HEK293T (cell line): ENCODE measurements at regions not wholly inside any gene's neighbourhood (a gene's known extent, or its start where the extent isn't known, plus 50 kb on each side); places are given as distances from the start of the nearest gene placed in this dataset.
"Not testable (repeated sequence)": the region's sequence is repeated elsewhere in the genome, so short reads cannot be mapped to it uniquely, and the experiment has no call there.

Experiments
- CTCF ChIA-PET: fragments of 350-600 bp; formaldehyde crosslinking; extraction: SDS; loops from one replicate; lab custom pipeline; 2021; ENCODE audit warnings: antibody characterized with exemption, inconsistent platforms; lab: Yijun Ruan, JAX
- POLR2A ChIA-PET: fragments of 350-600 bp; formaldehyde crosslinking; extraction: SDS; loops from one replicate; lab custom pipeline; 2020; ENCODE audit warnings: antibody characterized with exemption, inconsistent platforms; lab: Yijun Ruan, JAX
- DNase-seq: peaks from one replicate; pipeline ENCODE4 v3.0.0; 2012; ENCODE audit warnings: mixed read lengths; ENCODE audit errors: extremely low spot score
- ARNT ChIP-seq: fragments of 450-650 bp; IDR thresholded peaks from 2 replicates; pipeline ENCODE4 v1.6.1; 2017; ENCODE audit warnings: mild to moderate bottlenecking
- BHLHE40 ChIP-seq: fragments of 450-650 bp; IDR thresholded peaks from 2 replicates; pipeline ENCODE4 v1.6.1; 2016; ENCODE audit warnings: mild to moderate bottlenecking, moderate library complexity, borderline replicate concordance
- CTBP1 ChIP-seq: fragments of 450-650 bp; IDR thresholded peaks from 2 replicates; pipeline ENCODE4 v1.6.1; 2016; ENCODE audit warnings: borderline replicate concordance
- ELF4 ChIP-seq: fragments of 450-650 bp; IDR thresholded peaks from 2 replicates; pipeline ENCODE4 v1.6.1; 2017; ENCODE audit warnings: antibody characterized with exemption
- FOXA1 ChIP-seq: fragments of 450-650 bp; IDR thresholded peaks from 2 replicates; pipeline ENCODE4 v1.6.1; 2016; ENCODE audit warnings: mild to moderate bottlenecking
- FOXK2 ChIP-seq: fragments of 450-650 bp; IDR thresholded peaks from 2 replicates; pipeline ENCODE4 v1.6.1; 2016; ENCODE audit warnings: mild to moderate bottlenecking
- FOXM1 ChIP-seq: fragments of 450-650 bp; IDR thresholded peaks from 2 replicates; pipeline ENCODE4 v1.6.1; 2017; ENCODE audit warnings: mild to moderate bottlenecking, borderline replicate concordance
- HDGF ChIP-seq: fragments of 450-650 bp; IDR thresholded peaks from 2 replicates; pipeline ENCODE4 v1.6.1; 2017; ENCODE audit warnings: antibody characterized with exemption, borderline replicate concordance
- L3MBTL2 ChIP-seq: fragments of 450-650 bp; conservative IDR thresholded peaks from 2 replicates; pipeline ENCODE4 v1.6.1; 2016; ENCODE audit warnings: mild to moderate bottlenecking
- LEF1 ChIP-seq: fragments of 450-650 bp; IDR thresholded peaks from 2 replicates; pipeline ENCODE4 v1.6.1; 2017; ENCODE audit warnings: mild to moderate bottlenecking, borderline replicate concordance
- NFRKB ChIP-seq: fragments of 450-650 bp; IDR thresholded peaks from 2 replicates; pipeline ENCODE4 v1.6.1; 2016; ENCODE audit warnings: mild to moderate bottlenecking, moderate library complexity
- PKNOX1 ChIP-seq: fragments of 450-650 bp; IDR thresholded peaks from 2 replicates; pipeline ENCODE4 v1.6.1; 2016
- SP1 ChIP-seq: fragments of 450-650 bp; IDR thresholded peaks from 2 replicates; pipeline ENCODE4 v1.6.1; 2017
- SUZ12 ChIP-seq: fragments of 450-650 bp; IDR thresholded peaks from 2 replicates; pipeline ENCODE4 v1.6.1; 2016; ENCODE audit warnings: mild to moderate bottlenecking
- TARDBP ChIP-seq: fragments of 450-650 bp; IDR thresholded peaks from 2 replicates; pipeline ENCODE4 v1.6.1; 2016
- ZNF384 ChIP-seq: fragments of 450-650 bp; IDR thresholded peaks from 2 replicates; pipeline ENCODE4 v1.6.1; 2016

GRCh38 chr2:78814331-78814986, 211.0 kb upstream of the REG3G start:
- DNase-seq, result no peak
- no peak for TF ChIP-seq ARNT
- TF ChIP-seq PKNOX1, result no peak
- no peak for TF ChIP-seq NFRKB
- no peak for TF ChIP-seq FOXK2
- no peak for TF ChIP-seq SP1
- no peak for TF ChIP-seq ZNF384
- TF ChIP-seq CTBP1, result no peak
- no peak for TF ChIP-seq FOXA1
- TF ChIP-seq FOXM1, result no peak
- no peak for TF ChIP-seq SUZ12
- TF ChIP-seq LEF1, result no peak
- no peak for TF ChIP-seq BHLHE40
- no peak for TF ChIP-seq HDGF
- TF ChIP-seq TARDBP, result no peak
- no peak for TF ChIP-seq L3MBTL2
- TF ChIP-seq ELF4, result no peak
- ChIA-PET CTCF (no interaction called here), POLR2A (no interaction called here)

DNA sequence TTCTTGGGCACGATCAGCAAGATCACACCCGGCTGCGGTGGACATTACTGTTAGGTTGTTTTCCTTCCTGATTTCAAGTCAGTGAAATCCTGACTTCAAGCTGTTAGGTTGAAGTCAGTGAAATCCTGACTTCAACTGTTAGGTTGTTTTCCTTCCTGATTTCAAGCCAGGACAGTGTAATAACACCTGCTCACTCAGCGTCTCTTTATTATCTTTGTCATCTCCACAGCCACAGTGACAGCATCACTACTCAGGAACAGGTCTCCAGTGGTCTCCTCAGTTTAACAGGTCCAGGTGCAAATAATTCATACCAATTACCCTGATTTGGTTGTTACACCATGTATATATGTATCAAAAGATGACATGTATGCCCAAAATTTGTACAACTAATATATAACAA, 208.1 kb upstream of the REG3G start:
- ChIA-PET CTCF (no interaction called here), POLR2A (no interaction called here)
- no peak for TF ChIP-seq TARDBP
- no peak for TF ChIP-seq SUZ12
- TF ChIP-seq CTBP1, result no peak
- TF ChIP-seq FOXA1, result no peak
- TF ChIP-seq L3MBTL2, result no peak
- no peak for TF ChIP-seq ARNT
- TF ChIP-seq FOXM1, result no peak
- no peak for TF ChIP-seq SP1
- TF ChIP-seq PKNOX1, result no peak
- no peak for TF ChIP-seq ZNF384
- no peak for TF ChIP-seq ELF4
- no peak for TF ChIP-seq LEF1
- no peak for TF ChIP-seq HDGF
- TF ChIP-seq FOXK2, result no peak
- no peak for TF ChIP-seq BHLHE40
- no peak for TF ChIP-seq NFRKB
- no peak for DNase-seq

DNA sequence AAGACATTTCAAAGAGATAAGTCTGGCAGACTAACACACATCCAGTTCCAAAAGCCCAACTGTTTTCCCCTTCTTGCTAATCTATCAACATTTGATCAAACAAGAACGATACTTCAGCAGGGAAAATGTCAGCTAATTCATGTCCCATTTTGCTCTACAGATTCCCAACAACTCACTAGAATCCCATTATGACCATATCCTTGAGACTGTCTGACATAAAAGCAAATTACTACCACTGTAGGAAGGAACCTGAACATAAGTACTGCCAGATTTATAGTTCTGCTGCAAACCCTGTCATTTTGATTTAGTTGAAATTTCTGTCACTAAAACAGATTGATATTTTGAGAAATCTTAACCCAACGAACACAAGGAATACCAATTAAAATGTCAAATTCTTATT, 193.0 kb upstream of the REG3G start:
- ChIA-PET CTCF (no interaction called here), POLR2A (no interaction called here)
- TF ChIP-seq TARDBP, result no peak
- TF ChIP-seq HDGF, result no peak
- TF ChIP-seq NFRKB, result no peak
- no peak for TF ChIP-seq L3MBTL2
- TF ChIP-seq ZNF384, result no peak
- TF ChIP-seq ELF4, result no peak
- no peak for TF ChIP-seq ARNT
- no peak for TF ChIP-seq SUZ12
- no peak for TF ChIP-seq LEF1
- TF ChIP-seq BHLHE40, result no peak
- TF ChIP-seq SP1, result no peak
- TF ChIP-seq FOXM1, result no peak
- TF ChIP-seq CTBP1, result no peak
- TF ChIP-seq FOXA1, result no peak
- no peak for TF ChIP-seq FOXK2
- no peak for TF ChIP-seq PKNOX1
- no peak for DNase-seq

- DNase-seq, result no peak
- TF ChIP-seq PKNOX1 (no peak), FOXA1 (no peak), SUZ12 (no peak)
- POLR2A ChIA-PET, result interaction anchor here (0.6 kb wide), 1 partner anchor 145 kb away, joined by 3 read pairs; no protein-coding TSS in a partner anchor
- CTCF ChIA-PET, result no interaction called here
These were observed 186.2 kb upstream of the REG3G start for GRCh38 chr2:78839259-78839658.

DNA sequence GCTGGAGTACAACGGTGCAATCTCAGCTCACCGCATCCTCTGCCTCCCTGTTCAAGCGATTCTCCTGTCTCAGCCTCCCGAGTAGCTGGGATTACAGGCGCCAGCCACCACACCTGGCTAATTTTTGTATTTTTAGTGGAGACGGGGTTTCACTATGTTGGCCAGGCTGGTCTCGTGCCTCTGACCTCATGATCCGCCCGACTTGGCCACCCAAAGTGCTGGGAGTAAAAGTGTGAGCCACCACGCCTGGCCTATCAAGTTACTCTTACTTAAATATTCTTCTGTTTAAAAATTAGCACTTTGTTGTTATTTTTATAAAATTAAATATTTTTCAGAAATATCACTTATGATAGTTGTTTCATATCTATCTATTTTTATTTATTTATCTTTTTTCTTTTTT, 185.2 kb upstream of the REG3G start:
- DNase-seq, CTCF ChIA-PET, POLR2A ChIA-PET: not testable (repeated sequence)

GRCh38 chr2:78845664-78846185, 179.8 kb upstream of the REG3G start:
- no peak for DNase-seq
- ChIA-PET CTCF (no interaction called here), POLR2A (no interaction called here)
- TF ChIP-seq ELF4 (no peak), L3MBTL2 (no peak)

DNA sequence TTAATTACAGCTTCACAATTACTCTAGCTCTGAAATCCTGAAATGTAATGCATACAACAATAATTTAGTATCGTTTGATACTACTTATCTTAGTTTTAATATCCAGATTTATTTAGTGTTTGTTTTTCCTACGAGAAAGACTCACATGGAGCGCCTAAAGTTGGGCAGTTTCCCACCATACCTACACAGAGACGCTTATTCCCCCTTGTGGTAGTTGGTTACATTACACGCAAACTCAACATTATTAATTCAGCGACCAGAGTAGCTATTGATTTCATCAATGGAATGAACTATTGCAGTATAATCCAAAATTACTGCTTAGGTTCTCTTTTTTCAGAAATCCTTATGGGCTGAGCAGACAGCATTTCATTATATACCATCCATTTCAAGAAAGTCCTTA, 164.0 kb upstream of the REG3G start:
- peak; percentile 28 for DNase-seq
- ChIA-PET POLR2A (no interaction called here), CTCF (interaction anchor here (0.5 to 1.5 kb wide), 3 partner anchors 10 to 226 kb away, joined by 3 to 6 read pairs (median 3); no protein-coding TSS in a partner anchor)
- TF ChIP-seq PKNOX1 (no peak), HDGF (no peak), SUZ12 (no peak), BHLHE40 (no peak), ARNT (no peak), NFRKB (no peak), FOXK2 (no peak), SP1 (no peak), CTBP1 (no peak)
